K562 (cell line): ENCODE measurements at regions not wholly inside any gene's neighbourhood (a gene's known extent, or its start where the extent isn't known, plus 50 kb on each side); places are given as distances from the start of the nearest gene placed in this dataset.

Source experiments
- ATAC-seq: fragments of 200-7000 bp; cut with Tn5 transposase; 3 replicates; pipeline ENCODE4 v1.9.1; 2020; ENCODE audit warnings: moderate library complexity
- BruUV-seq: library from RNA; stranded (reverse); fragments of 400-500 nt; replicated peaks from 2 replicates; lab custom pipeline; 2021; lab: Mats Ljungman, UMichigan
- CTCF ChIA-PET: fragments of 300-600 bp; formaldehyde crosslinking; extraction: SDS; loops from one replicate; lab custom pipeline; 2021; ENCODE audit warnings: low intra/inter-chr PET ratio; lab: Yijun Ruan, JAX
- POLR2A ChIA-PET: fragments of 300-600, 350-650 bp; sonication (Branson Sonifier 250); formaldehyde crosslinking; extraction: SDS; loops from one replicate; lab custom pipeline; 2021; ENCODE audit warnings: antibody characterized with exemption, inconsistent platforms; lab: Yijun Ruan, JAX
- DNase-seq, 4 experiments: peaks; one replicate each; pipeline versions ENCODE4 v3.0.0 to v3.0.0-alpha.2; 2011 to 2018; ENCODE audit warnings: low spot score in 3 of 4, mixed read lengths in 3 of 4; ENCODE audit errors: extremely low read depth in 1 of 4
- FAIRE-seq: peaks from 2 replicates; lab custom pipeline; 2011; peaks lifted over from hg19 to GRCh38; lab: Jason Lieb, UNC
- H2AFZ ChIP-seq: 2 replicates; pipeline ENCODE4 v1.6.0; 2011; ENCODE audit warnings: low read depth, low read length, control low read depth, inconsistent platforms
- H3K27ac ChIP-seq: fragments of 200-600 bp; 3 replicates; pipeline ENCODE4 v1.8.0; 2011; ENCODE audit warnings: low read depth, mild to moderate bottlenecking, control low read depth, inconsistent platforms, low read length, moderate library complexity, mixed read lengths; ENCODE audit errors: extremely low read depth
- H3K27me3 ChIP-seq, 2 experiments: fragments of 300-600 bp in 1 of 2; 2 replicates in 1 of 2; 3 replicates in 1 of 2; pipeline versions ENCODE4 v1.6.0 to v1.8.0; 2011; ENCODE audit warnings: inconsistent platforms in 2 of 2, low read length in 2 of 2, mild to moderate bottlenecking in 1 of 2, mixed read lengths in 1 of 2, moderate library complexity in 1 of 2; ENCODE audit not compliant: control insufficient read depth in 2 of 2, insufficient read depth in 2 of 2
- H3K36me3 ChIP-seq: fragments of 300-600 bp; 3 replicates; pipeline ENCODE4 v1.8.0; 2011; ENCODE audit warnings: mild to moderate bottlenecking, low read length, inconsistent platforms; ENCODE audit not compliant: control insufficient read depth, insufficient read depth
- H3K4me1 ChIP-seq, 2 experiments: fragments of 200-600 bp in 1 of 2; replicated peaks in 1 of 2; 2 replicates in 1 of 2; 3 replicates in 1 of 2; pipeline versions ENCODE4 v1.5.1 to v1.8.0; 2011; ENCODE audit warnings: inconsistent platforms in 2 of 2, low read length in 2 of 2, mild to moderate bottlenecking in 1 of 2, mixed read lengths in 1 of 2, moderate library complexity in 1 of 2; ENCODE audit not compliant: control insufficient read depth in 2 of 2, insufficient read depth in 2 of 2
- H3K4me2 ChIP-seq: 2 replicates; pipeline ENCODE4 v1.6.1; 2011; ENCODE audit warnings: low read length, control low read depth, inconsistent platforms, mixed read lengths; ENCODE audit not compliant: insufficient read depth
- H3K4me3 ChIP-seq: fragments of 200-600 bp; sonication (generic), shearing (Covaris generic); 2 replicates; pipeline ENCODE4 v1.5.1; 2016; ENCODE audit warnings: control low read depth, inconsistent platforms
- H3K79me2 ChIP-seq: fragments of 200-600 bp; 3 replicates; pipeline ENCODE4 v1.8.0; 2011; ENCODE audit warnings: low read length, inconsistent platforms; ENCODE audit not compliant: control insufficient read depth, insufficient read depth
- H3K9ac ChIP-seq, 2 experiments: 2 replicates each; pipeline versions ENCODE4 v1.6.0 to v1.6.1; 2011; ENCODE audit warnings: low read depth in 2 of 2, low read length in 2 of 2, control low read depth in 1 of 2, inconsistent platforms in 1 of 2, mild to moderate bottlenecking in 1 of 2, mixed read lengths in 1 of 2; ENCODE audit not compliant: insufficient read depth in 1 of 2
- H3K9me1 ChIP-seq: one replicate; pipeline ENCODE4 v1.6.0; 2011; ENCODE audit warnings: inconsistent platforms, mild to moderate bottlenecking, low read length, moderate library complexity; ENCODE audit not compliant: control insufficient read depth, insufficient read depth
- H3K9me3 ChIP-seq: replicated peaks from 2 replicates; pipeline ENCODE4 v1.5.1; 2011; ENCODE audit warnings: low read depth, low read length, inconsistent platforms; ENCODE audit not compliant: control insufficient read depth, insufficient read depth
- H4K20me1 ChIP-seq: replicated peaks from 2 replicates; pipeline ENCODE4 v1.6.1; 2011; ENCODE audit warnings: low read length, inconsistent platforms, mixed read lengths; ENCODE audit not compliant: control insufficient read depth, insufficient read depth
- ASH1L ChIP-seq: fragments of 450-650 bp; IDR thresholded peaks from 2 replicates; pipeline ENCODE4 v1.6.1; 2018; ENCODE audit warnings: borderline replicate concordance, mild to moderate bottlenecking, low read depth; ENCODE audit not compliant: partially characterized antibody
- ETS2 ChIP-seq: IDR thresholded peaks from 2 replicates; pipeline ENCODE4 v1.6.1; 2016; ENCODE audit warnings: borderline replicate concordance, missing genetic modification characterization, mild to moderate bottlenecking, moderate library complexity, missing compliant biosample characterization; ENCODE audit not compliant: poor library complexity, severe bottlenecking
- GATAD2A ChIP-seq: fragments of 450-650 bp; IDR thresholded peaks from 2 replicates; pipeline ENCODE4 v1.6.1; 2017
- HLTF ChIP-seq: fragments of 450-650 bp; IDR thresholded peaks from 2 replicates; pipeline ENCODE4 v1.6.1; 2016
- MAZ ChIP-seq, 2 experiments: fragments of 450-650 bp in 1 of 2; sonication (generic) in 1 of 2; formaldehyde crosslinking; IDR thresholded peaks in 1 of 2; conservative IDR thresholded peaks in 1 of 2; 2 replicates each; pipeline versions ENCODE4 v1.4.0 to v1.5.0; 2020; ENCODE audit warnings: mild to moderate bottlenecking in 1 of 2, missing genetic modification reagents in 1 of 2
- MCM5 ChIP-seq: fragments of 450-650 bp; IDR thresholded peaks from 2 replicates; pipeline ENCODE4 v1.6.1; 2016; ENCODE audit warnings: low read depth
- MEF2A ChIP-seq: IDR thresholded peaks from 2 replicates; pipeline ENCODE4 v1.6.1; 2011; ENCODE audit warnings: low read depth, mild to moderate bottlenecking, low read length, moderate library complexity; ENCODE audit not compliant: control insufficient read depth
- NRF1 ChIP-seq, 2 experiments: fragments of 450-650 bp; IDR thresholded peaks in 1 of 2; conservative IDR thresholded peaks in 1 of 2; 2 replicates each; pipeline ENCODE4 v1.6.1; 2014; ENCODE audit warnings: mild to moderate bottlenecking in 2 of 2
- POU5F1 ChIP-seq: fragments of 150-350 bp; IDR thresholded peaks from 2 replicates; pipeline ENCODE4 v1.6.1; 2014; ENCODE audit warnings: borderline replicate concordance, low read length, low read depth, mild to moderate bottlenecking; ENCODE audit not compliant: partially characterized antibody
- SIN3B ChIP-seq: fragments of 450-650 bp; IDR thresholded peaks from 2 replicates; pipeline ENCODE4 v1.6.1; 2017; ENCODE audit warnings: low read depth, mild to moderate bottlenecking, moderate library complexity
- TAF15 ChIP-seq: fragments of 200-400 bp; formaldehyde crosslinking; IDR thresholded peaks from 2 replicates; pipeline ENCODE4 v1.6.1; 2017; ENCODE audit warnings: mild to moderate bottlenecking, low read depth, low read length, moderate library complexity
- THRAP3 ChIP-seq: fragments of 450-650 bp; IDR thresholded peaks from 2 replicates; pipeline ENCODE4 v1.6.1; 2016; ENCODE audit warnings: mild to moderate bottlenecking, inconsistent platforms, borderline replicate concordance
- ZBED1 ChIP-seq: IDR thresholded peaks from 2 replicates; pipeline ENCODE4 v1.6.1; 2014
- ZNF436 ChIP-seq: fragments of 250-450, 450-650 bp; sonication (Bioruptor Pico); formaldehyde crosslinking; IDR thresholded peaks from 2 replicates; pipeline ENCODE4 v1.7.0; 2020; ENCODE audit warnings: mild to moderate bottlenecking
- WGBS: fragments of 100-300 bp; shearing (Covaris generic); methylation state at CpG from one replicate; pipeline ENCODE4 v1.1.6; 2016; ENCODE audit warnings: low coverage, mixed read lengths; ENCODE audit not compliant: insufficient coverage; ENCODE audit errors: missing lambda C conversion rate; 5-methylcytosine and 5-hydroxymethylcytosine counted together
- in situ Hi-C: fragments of 300-500 bp; cut with MboI; formaldehyde crosslinking; loops from 4 replicates; pipeline ENCODE4 v1.15.0; 2018; ENCODE audit warnings: inconsistent platforms, mixed read lengths
- intact Hi-C: fragments of 100-400 bp; cut with micrococcal nuclease; formaldehyde crosslinking; loops from 2 replicates; pipeline ENCODE4 v1.14.2; 2022
- TF ChIP-seq, protein P1 (sequence below): fragments of 250-450 bp; sonication (Bioruptor Pico); IDR thresholded peaks from 2 replicates; pipeline ENCODE4 v1.4.0; 2020; ENCODE audit warnings: mild to moderate bottlenecking, moderate library complexity
- TF ChIP-seq, protein P2 (sequence below): fragments of 450-650 bp; IDR thresholded peaks from 2 replicates; pipeline ENCODE4 v1.6.1; 2014; ENCODE audit warnings: low read depth, mild to moderate bottlenecking, moderate library complexity, borderline replicate concordance

DNA sequence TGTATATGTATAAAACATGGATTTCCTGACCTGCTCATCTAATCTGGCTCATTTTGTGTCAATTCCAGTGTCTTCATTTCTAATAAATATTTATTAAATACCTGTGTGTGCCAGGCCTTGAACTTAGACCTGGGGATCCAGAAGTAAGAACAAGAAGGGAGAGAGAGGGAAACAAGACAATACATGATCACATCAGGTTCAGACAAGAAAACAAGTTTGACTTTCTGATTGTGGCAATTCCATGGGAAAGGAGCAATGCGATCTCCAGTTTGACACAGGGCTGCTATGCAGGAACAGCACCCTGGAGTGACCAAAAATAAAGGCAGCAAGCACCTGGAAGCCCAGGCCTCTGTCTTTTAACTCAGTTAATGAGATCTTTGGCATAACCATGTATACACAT lies 198.1 kb upstream of the ACTBL2 start:
- intact Hi-C loops, result no loop called here
- CTCF ChIA-PET, result no interaction called here

DNA sequence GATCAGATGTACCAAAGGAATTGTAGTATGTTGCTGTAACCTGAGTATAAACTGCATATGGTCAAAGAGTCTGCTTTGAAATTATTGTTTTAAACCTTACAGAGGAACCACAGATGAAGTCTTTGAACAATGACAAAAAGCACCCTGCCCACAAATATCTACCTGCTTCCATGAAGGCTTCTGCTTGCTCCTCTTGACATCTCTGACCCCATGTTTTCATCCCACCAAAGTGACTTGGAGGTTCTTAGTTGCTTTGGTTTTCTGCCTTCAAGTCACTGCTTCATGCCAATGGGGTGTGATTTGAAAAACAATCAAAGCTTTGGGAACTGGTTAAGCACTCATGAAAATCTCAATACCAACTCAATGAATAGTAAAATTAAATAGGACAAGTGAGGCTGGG lies 194.6 kb upstream of the ACTBL2 start:
- H3K4me2 ChIP-seq, result no peak overlapping the region
- H3K27me3 ChIP-seq, result no peaks in the 10 kb centered on the region
- no TSS peak for BruUV-seq
- in situ Hi-C loops, result no loop called here
- no peaks in the 10 kb centered on the region for H3K79me2 ChIP-seq
- intact Hi-C loops, result no loop called here
- H4K20me1 ChIP-seq, result no peaks in the 10 kb centered on the region
- H3K9ac ChIP-seq, result no peak overlapping the region
- no peak overlapping the region for H3K4me3 ChIP-seq
- H3K27ac ChIP-seq, result no peak overlapping the region
- ATAC-seq, result no peak
- H3K9me1 ChIP-seq, result no peaks in the 10 kb centered on the region
- H3K9me3 ChIP-seq, result no peaks in the 10 kb centered on the region
- no peak overlapping the region for H2AFZ ChIP-seq
- no peak for FAIRE-seq
- H3K36me3 ChIP-seq, result no peaks in the 10 kb centered on the region
- ChIA-PET CTCF (no interaction called here), POLR2A (no interaction called here)
- no peak for DNase-seq
- no peaks in the 10 kb centered on the region for H3K4me1 ChIP-seq
- TF ChIP-seq MCM5 (no peak), HLTF (no peak), SIN3B (no peak), ZBED1 (no peak), ZNF436 (CRISPR knock-in tag) (no peak), THRAP3 (no peak)
- TF ChIP-seq, protein P1, sequence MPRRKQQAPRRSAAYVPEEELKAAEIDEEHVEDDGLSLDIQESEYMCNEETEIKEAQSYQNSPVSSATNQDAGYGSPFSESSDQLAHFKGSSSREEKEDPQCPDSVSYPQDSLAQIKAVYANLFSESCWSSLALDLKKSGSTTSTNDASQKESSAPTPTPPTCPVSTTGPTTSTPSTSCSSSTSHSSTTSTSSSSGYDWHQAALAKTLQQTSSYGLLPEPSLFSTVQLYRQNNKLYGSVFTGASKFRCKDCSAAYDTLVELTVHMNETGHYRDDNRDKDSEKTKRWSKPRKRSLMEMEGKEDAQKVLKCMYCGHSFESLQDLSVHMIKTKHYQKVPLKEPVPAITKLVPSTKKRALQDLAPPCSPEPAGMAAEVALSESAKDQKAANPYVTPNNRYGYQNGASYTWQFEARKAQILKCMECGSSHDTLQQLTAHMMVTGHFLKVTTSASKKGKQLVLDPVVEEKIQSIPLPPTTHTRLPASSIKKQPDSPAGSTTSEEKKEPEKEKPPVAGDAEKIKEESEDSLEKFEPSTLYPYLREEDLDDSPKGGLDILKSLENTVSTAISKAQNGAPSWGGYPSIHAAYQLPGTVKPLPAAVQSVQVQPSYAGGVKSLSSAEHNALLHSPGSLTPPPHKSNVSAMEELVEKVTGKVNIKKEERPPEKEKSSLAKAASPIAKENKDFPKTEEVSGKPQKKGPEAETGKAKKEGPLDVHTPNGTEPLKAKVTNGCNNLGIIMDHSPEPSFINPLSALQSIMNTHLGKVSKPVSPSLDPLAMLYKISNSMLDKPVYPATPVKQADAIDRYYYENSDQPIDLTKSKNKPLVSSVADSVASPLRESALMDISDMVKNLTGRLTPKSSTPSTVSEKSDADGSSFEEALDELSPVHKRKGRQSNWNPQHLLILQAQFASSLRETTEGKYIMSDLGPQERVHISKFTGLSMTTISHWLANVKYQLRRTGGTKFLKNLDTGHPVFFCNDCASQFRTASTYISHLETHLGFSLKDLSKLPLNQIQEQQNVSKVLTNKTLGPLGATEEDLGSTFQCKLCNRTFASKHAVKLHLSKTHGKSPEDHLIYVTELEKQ (CRISPR knock-in tag), result no peak

More for the DNA sequence above, 198.1 kb upstream of the ACTBL2 start:
- TF ChIP-seq GATAD2A, result no peak
- TF ChIP-seq MEF2A, result no peak
- TF ChIP-seq ASH1L, result no peak
- TF ChIP-seq TAF15, result no peak
- no peak for TF ChIP-seq NRF1 (conservative IDR thresholded peaks at IDR 0.05 in 1 of 2, IDR thresholded peaks at IDR 0.05 in 1 of 2)
- no peak for TF ChIP-seq POU5F1
- TF ChIP-seq, protein P2, sequence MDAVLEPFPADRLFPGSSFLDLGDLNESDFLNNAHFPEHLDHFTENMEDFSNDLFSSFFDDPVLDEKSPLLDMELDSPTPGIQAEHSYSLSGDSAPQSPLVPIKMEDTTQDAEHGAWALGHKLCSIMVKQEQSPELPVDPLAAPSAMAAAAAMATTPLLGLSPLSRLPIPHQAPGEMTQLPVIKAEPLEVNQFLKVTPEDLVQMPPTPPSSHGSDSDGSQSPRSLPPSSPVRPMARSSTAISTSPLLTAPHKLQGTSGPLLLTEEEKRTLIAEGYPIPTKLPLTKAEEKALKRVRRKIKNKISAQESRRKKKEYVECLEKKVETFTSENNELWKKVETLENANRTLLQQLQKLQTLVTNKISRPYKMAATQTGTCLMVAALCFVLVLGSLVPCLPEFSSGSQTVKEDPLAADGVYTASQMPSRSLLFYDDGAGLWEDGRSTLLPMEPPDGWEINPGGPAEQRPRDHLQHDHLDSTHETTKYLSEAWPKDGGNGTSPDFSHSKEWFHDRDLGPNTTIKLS, result no peak
- TF ChIP-seq MAZ (CRISPR knock-in tag; conservative IDR thresholded peaks at IDR 0.05 in 1 of 2, IDR thresholded peaks at IDR 0.05 in 1 of 2), result no peak
- TF ChIP-seq ETS2 (tag), result no peak
- WGBS, result 0% methylated on average over 1 of the region's 1 CpG
- H3K4me1 ChIP-seq, result no peaks in the 10 kb centered on the region
- in situ Hi-C loops, result no loop called here
- no peak for DNase-seq
- no peak overlapping the region for H3K4me3 ChIP-seq
- POLR2A ChIA-PET, result no interaction called here
- no peaks in the 10 kb centered on the region for H3K9me1 ChIP-seq
- no peaks in the 10 kb centered on the region for H3K79me2 ChIP-seq
- H3K27ac ChIP-seq, result no peak overlapping the region
- no peak for FAIRE-seq
- no peak overlapping the region for H3K9ac ChIP-seq
- no peak overlapping the region for H3K4me2 ChIP-seq
- H3K9me3 ChIP-seq, result no peaks in the 10 kb centered on the region
- no peaks in the 10 kb centered on the region for H3K36me3 ChIP-seq
- H3K27me3 ChIP-seq, result no peaks in the 10 kb centered on the region
- no peak overlapping the region for H2AFZ ChIP-seq
- H4K20me1 ChIP-seq, result no peaks in the 10 kb centered on the region
- BruUV-seq, result no TSS peak
- no peak for ATAC-seq
